ENCODE measurements at regions not wholly inside any gene's neighbourhood (a gene's known extent, or its start where the extent isn't known, plus 50 kb on each side); places are given as distances from the start of the nearest gene placed in this dataset.

DNA sequence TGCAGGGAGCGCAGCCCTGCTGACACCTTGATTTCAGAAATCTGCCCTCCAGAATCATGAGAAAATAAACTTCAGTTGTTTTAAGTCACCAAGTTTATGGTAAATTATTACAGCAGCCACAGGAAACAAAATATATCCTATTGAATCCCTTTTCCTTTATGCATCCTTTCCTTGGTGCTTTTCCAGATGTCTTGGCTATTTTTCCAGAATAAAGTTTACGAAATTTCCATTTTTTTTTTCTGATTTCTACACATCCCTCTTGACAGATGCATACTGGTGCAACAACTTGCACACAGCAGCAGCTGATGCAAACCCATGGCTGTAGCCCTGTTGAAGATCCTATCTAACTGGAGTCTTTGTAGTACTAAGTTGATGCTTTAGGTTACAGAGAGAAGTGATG, 111.1 kb upstream of the KCNE2 start:
- TF ChIP-seq, protein P1, sequence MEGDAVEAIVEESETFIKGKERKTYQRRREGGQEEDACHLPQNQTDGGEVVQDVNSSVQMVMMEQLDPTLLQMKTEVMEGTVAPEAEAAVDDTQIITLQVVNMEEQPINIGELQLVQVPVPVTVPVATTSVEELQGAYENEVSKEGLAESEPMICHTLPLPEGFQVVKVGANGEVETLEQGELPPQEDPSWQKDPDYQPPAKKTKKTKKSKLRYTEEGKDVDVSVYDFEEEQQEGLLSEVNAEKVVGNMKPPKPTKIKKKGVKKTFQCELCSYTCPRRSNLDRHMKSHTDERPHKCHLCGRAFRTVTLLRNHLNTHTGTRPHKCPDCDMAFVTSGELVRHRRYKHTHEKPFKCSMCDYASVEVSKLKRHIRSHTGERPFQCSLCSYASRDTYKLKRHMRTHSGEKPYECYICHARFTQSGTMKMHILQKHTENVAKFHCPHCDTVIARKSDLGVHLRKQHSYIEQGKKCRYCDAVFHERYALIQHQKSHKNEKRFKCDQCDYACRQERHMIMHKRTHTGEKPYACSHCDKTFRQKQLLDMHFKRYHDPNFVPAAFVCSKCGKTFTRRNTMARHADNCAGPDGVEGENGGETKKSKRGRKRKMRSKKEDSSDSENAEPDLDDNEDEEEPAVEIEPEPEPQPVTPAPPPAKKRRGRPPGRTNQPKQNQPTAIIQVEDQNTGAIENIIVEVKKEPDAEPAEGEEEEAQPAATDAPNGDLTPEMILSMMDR (IDR thresholded peaks at IDR 0.05), result no peak
- TF ChIP-seq POLR2A (IDR thresholded peaks at IDR 0.05) (no peak), POLR2AphosphoS5 (IDR thresholded peaks at IDR 0.05) (no peak)

Measured in breast epithelium (tissue), 3 donors.